SK-N-SH (cell line): ENCODE measurements at regions not wholly inside any gene's neighbourhood (a gene's known extent, or its start where the extent isn't known, plus 50 kb on each side); places are given as distances from the start of the nearest gene placed in this dataset.

ENCODE experiments used
- MAX ChIP-seq: IDR thresholded peaks from 2 replicates; pipeline ENCODE4 v1.4.0; 2012; ENCODE audit warnings: low read depth
- NRF1 ChIP-seq: IDR thresholded peaks from 2 replicates; pipeline ENCODE4 v1.6.1; 2012; ENCODE audit warnings: low read depth, mild to moderate bottlenecking, low read length
- POLR2AphosphoS5 ChIP-seq: IDR thresholded peaks from 2 replicates; pipeline ENCODE4 v1.6.1; 2012; ENCODE audit warnings: low read depth, low read length
- RAD21 ChIP-seq: IDR thresholded peaks from 2 replicates; pipeline ENCODE4 v1.6.1; 2012; ENCODE audit warnings: mild to moderate bottlenecking, low read length
- RCOR1 ChIP-seq: fragments of 150-350 bp; IDR thresholded peaks from 2 replicates; pipeline ENCODE4 v1.6.1; 2017; ENCODE audit warnings: antibody characterized with exemption, low read length
- TCF12 ChIP-seq: IDR thresholded peaks from 2 replicates; pipeline ENCODE4 v1.4.0; 2012
- TEAD4 ChIP-seq: IDR thresholded peaks from 2 replicates; pipeline ENCODE4 v1.4.0; 2012; ENCODE audit warnings: mild to moderate bottlenecking, borderline replicate concordance; ENCODE audit not compliant: insufficient read depth
- YY1 ChIP-seq: IDR thresholded peaks from 2 replicates; pipeline ENCODE4 v1.4.0; 2012; ENCODE audit warnings: low read depth, mild to moderate bottlenecking
- TF ChIP-seq, protein P1 (sequence below): IDR thresholded peaks from 2 replicates; pipeline ENCODE4 v1.6.1; 2012; ENCODE audit warnings: mild to moderate bottlenecking, low read depth, low read length, moderate library complexity

DNA sequence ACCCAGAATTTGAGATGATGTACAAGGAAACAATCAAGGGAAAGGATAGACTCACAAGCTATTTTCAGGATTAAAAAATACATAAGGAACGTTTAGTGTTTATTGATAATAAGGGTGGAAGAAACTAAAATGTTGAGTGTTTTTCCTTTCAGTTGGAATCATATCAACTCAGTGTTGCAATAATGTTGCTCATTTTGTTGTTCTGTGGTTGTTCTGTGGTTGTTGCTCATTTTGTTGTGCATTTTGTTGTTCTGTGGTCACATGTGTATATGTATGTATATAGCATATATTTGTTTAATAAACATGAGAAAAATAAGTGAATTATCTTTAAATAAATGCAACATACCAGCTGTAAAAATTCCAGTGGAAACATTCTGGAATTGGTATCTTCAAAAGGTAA, 262.4 kb upstream of the SPRY2 start:
- TF ChIP-seq NRF1, result no peak
- TF ChIP-seq MAX, result no peak
- TF ChIP-seq POLR2AphosphoS5, result no peak
- TF ChIP-seq, protein P1, sequence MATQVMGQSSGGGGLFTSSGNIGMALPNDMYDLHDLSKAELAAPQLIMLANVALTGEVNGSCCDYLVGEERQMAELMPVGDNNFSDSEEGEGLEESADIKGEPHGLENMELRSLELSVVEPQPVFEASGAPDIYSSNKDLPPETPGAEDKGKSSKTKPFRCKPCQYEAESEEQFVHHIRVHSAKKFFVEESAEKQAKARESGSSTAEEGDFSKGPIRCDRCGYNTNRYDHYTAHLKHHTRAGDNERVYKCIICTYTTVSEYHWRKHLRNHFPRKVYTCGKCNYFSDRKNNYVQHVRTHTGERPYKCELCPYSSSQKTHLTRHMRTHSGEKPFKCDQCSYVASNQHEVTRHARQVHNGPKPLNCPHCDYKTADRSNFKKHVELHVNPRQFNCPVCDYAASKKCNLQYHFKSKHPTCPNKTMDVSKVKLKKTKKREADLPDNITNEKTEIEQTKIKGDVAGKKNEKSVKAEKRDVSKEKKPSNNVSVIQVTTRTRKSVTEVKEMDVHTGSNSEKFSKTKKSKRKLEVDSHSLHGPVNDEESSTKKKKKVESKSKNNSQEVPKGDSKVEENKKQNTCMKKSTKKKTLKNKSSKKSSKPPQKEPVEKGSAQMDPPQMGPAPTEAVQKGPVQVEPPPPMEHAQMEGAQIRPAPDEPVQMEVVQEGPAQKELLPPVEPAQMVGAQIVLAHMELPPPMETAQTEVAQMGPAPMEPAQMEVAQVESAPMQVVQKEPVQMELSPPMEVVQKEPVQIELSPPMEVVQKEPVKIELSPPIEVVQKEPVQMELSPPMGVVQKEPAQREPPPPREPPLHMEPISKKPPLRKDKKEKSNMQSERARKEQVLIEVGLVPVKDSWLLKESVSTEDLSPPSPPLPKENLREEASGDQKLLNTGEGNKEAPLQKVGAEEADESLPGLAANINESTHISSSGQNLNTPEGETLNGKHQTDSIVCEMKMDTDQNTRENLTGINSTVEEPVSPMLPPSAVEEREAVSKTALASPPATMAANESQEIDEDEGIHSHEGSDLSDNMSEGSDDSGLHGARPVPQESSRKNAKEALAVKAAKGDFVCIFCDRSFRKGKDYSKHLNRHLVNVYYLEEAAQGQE, result no peak
- no peak for TF ChIP-seq RCOR1
- no peak for TF ChIP-seq RAD21
- TF ChIP-seq TEAD4, result no peak
- TF ChIP-seq YY1, result no peak
- TF ChIP-seq TCF12, result no peak
